Coronary artery (tissue), 2 donors: ENCODE measurements at regions not wholly inside any gene's neighbourhood (a gene's known extent, or its start where the extent isn't known, plus 50 kb on each side); places are given as distances from the start of the nearest gene placed in this dataset.

Experiments used
- DNase-seq: peaks from one replicate; pipeline ENCODE4 v3.0.0-alpha.2; 2017; ENCODE audit warnings: low spot score
- H3K27ac ChIP-seq, 2 donors: fragments of 200-600 bp; sonication (generic); one replicate each; pipeline ENCODE4 v1.5.1; 2016 to 2019
- H3K4me3 ChIP-seq: fragments of 200-600 bp; sonication (generic); 2 replicates; pipeline ENCODE4 v1.5.1; 2016; ENCODE audit warnings: mild to moderate bottlenecking, moderate library complexity
- TF ChIP-seq, protein P1 (sequence below): fragments of 200-600 bp; sonication (generic); IDR thresholded peaks from one replicate; pipeline ENCODE4 v1.5.1; 2019; ENCODE audit warnings: antibody characterized with exemption

DNA sequence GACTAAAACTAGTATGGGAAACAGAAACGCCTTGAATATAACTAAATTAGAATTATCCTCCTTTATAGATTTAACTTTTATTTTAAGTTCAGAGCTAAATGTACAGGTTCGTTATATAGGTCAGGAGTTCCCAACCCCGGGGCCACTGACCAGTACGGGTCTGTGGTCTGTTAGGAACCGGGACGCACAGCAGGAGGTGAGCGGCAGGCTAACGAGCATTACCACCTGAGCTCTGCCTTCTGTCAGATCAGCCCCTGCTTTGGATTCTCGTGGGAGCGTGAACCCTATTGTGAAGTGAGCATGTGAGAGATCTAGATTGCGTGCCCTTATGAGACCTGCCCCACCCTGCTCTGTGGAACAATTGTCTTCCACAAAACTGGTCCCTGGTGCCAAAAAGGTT is 51.0 kb downstream of the FAT4 start:
- no peak overlapping the region for H3K27ac ChIP-seq
- TF ChIP-seq, protein P1, sequence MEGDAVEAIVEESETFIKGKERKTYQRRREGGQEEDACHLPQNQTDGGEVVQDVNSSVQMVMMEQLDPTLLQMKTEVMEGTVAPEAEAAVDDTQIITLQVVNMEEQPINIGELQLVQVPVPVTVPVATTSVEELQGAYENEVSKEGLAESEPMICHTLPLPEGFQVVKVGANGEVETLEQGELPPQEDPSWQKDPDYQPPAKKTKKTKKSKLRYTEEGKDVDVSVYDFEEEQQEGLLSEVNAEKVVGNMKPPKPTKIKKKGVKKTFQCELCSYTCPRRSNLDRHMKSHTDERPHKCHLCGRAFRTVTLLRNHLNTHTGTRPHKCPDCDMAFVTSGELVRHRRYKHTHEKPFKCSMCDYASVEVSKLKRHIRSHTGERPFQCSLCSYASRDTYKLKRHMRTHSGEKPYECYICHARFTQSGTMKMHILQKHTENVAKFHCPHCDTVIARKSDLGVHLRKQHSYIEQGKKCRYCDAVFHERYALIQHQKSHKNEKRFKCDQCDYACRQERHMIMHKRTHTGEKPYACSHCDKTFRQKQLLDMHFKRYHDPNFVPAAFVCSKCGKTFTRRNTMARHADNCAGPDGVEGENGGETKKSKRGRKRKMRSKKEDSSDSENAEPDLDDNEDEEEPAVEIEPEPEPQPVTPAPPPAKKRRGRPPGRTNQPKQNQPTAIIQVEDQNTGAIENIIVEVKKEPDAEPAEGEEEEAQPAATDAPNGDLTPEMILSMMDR = no peak
- no peak overlapping the region for H3K4me3 ChIP-seq
- no peak for DNase-seq

DNA sequence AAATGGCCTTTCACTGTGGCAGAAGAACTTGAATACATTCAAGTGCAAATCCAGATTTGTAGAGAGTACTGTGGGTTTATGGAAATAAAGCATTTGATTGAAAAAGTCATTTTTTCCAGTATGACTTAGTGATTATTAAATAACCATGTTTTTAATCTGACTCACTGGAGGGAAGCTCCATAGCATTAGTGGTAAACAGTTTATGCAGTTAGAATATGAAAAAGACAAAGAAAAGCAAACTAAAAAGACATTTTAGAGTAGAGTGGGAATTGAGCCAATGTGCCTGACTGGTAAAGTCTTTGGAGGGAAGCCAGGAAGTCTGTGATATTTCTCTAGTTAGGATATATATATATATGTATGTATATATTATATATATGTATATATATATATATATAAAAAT is 53.4 kb downstream of the FAT4 start:
- Histone ChIP-seq H3K27ac (peak overlapping the region; percentile 44 to 59), H3K4me3 (peak overlapping the region; percentile 57)
- TF ChIP-seq, protein P1 = no peak
- no peak for DNase-seq

DNA sequence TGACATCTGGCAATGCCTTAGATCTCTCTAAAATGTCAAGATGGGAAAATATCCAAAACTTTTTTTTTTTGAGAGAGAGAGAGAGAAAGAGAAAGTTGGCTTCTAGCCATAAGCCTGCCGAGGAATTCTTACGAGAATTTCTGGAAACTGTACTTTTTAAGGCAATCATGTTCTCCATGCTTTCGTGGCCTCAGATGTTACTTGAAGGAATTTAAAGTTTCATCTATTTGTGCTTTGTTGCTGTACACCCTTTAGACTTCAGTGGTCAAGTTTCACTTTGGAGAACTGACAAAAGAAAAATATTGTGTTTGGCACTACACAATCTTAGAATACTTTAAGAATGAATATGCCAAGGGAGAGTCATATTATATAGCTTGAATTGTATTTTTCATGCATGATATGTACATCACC is 53.9 kb downstream of the FAT4 start:
- DNase-seq = no peak
- peak overlapping the region; percentile 57 for H3K4me3 ChIP-seq
- peak overlapping the region; percentile 44 to 73 for H3K27ac ChIP-seq
- TF ChIP-seq, protein P1 = no peak

DNA sequence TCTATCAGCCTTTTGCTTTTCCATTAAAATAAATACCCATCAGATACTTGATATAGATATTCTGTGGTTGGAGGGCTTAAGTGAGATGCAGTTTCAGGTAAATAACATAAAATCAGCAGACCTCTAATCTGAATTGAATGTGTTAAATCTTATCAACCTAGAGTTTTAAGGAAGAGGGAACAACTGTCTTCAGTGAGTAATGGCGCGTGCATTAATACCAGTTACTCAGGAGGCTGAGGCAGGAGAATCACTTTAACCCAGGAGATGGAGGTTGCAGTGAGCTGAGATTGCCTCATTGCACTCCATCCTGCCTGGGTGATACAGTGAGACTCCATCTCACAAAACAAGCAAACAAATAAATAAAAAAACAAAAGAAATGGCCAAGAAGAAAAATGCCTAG is 54.3 kb downstream of the FAT4 start:
- peak overlapping the region; percentile 44 to 73 for H3K27ac ChIP-seq
- DNase-seq = no peak
- peak overlapping the region; percentile 57 for H3K4me3 ChIP-seq
- TF ChIP-seq, protein P1 = no peak

DNA sequence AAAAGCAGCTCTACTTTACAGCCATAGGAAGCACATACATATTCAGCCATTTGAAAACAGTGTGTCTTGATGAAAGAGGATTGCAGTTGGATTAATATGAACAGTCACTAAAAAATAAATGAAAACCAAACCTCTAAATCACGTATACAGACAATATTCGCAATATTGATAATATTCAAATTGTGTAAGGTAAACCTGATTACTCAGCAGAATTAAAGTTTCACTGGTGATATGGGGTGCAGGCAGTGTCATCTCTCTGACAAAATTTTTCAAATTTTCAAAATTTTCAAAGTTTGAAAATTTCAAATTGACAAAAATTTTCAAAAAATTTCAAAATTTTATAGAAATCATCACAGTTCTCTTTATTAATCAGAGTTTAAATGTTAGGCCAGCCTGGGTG is 55.7 kb downstream of the FAT4 start:
- TF ChIP-seq, protein P1 = no peak
- no peak for DNase-seq
- peak overlapping the region in 1 of 2 donors; percentile 38 for H3K27ac ChIP-seq
- no peak overlapping the region for H3K4me3 ChIP-seq

DNA sequence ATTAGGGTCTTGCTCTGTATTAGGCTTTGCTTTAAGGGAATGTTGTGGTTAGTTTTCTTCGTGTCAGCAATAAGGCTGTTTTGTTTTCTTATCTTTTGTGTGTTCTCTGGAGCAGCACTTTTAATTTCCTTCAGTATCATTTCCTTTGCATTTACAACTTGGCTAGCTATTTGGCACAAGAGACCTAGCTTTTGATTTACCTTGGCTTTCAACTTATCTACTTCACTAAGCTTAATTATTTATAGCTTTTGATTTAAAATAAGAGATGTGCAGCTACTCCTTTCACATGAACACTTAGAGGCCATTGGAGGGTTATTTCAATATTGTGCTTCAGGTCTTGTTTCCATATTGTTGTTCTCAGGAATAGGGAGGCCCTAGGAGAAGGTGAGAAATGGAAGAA is 68.2 kb downstream of the FAT4 start:
- TF ChIP-seq, protein P1 = no peak
- DNase-seq = no peak
- no peak overlapping the region for H3K4me3 ChIP-seq
- H3K27ac ChIP-seq = peak overlapping the region in 1 of 2 donors; percentile 46

DNA sequence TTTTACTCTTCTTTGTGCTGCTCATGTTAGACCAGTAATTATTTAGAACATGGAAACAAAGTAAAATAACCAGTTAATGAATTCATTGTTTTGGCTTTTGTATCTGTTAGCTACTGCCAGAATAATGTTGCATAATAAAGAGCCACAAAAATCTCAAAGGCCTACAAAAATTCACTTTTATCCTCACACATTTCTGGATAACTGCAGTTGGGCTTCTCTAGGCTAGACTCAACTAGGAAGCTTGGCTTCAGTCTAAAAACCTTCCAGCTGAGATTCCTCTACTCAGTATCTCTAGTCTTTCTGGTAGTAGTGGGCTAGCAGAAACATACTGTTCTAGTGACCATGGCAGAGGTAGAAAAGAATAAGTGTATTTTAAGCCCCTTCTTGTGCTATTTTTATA is 73.0 kb downstream of the FAT4 start:
- no peak for DNase-seq
- Histone ChIP-seq H3K27ac (peak overlapping the region; percentile 16 to 76), H3K4me3 (no peak overlapping the region)
- TF ChIP-seq, protein P1 = no peak
